ENCODE measurements at regions not wholly inside any gene's neighbourhood (a gene's known extent, or its start where the extent isn't known, plus 50 kb on each side); places are given as distances from the start of the nearest gene placed in this dataset.

- no peak for TF ChIP-seq POLR2A (IDR thresholded peaks at IDR 0.05; ENCODE audit: low read length)
- no peak for TF ChIP-seq GATA1 (IDR thresholded peaks at IDR 0.05; ENCODE audit: low read depth, low read length)
These were observed 325.2 kb downstream of the PCNX1 start for GRCh38 chr14:71232506-71232905.

All from erythroblast (primary cell).